Stomach (tissue), 4 donors: ENCODE measurements at regions not wholly inside any gene's neighbourhood (a gene's known extent, or its start where the extent isn't known, plus 50 kb on each side); places are given as distances from the start of the nearest gene placed in this dataset.

Experiments
- EP300 ChIP-seq: sonication (generic); formaldehyde crosslinking; IDR thresholded peaks from one replicate; pipeline ENCODE4 v1.6.1; 2017; ENCODE audit warnings: antibody characterized with exemption
- POLR2AphosphoS5 ChIP-seq, 3 donors: sonication (generic); formaldehyde crosslinking; IDR thresholded peaks; one replicate each; pipeline ENCODE4 v1.6.1; 2016; ENCODE audit warnings: antibody characterized with exemption in 3 of 3
- TF ChIP-seq, protein P1 (sequence below), 7 experiments: fragments of 450-650 bp in 4 of 7; fragments of 200-600 bp in 3 of 7; sonication (generic) in 3 of 7; IDR thresholded peaks; one replicate each; pipeline ENCODE4 v1.5.1; 2016 to 2019; ENCODE audit warnings: antibody characterized with exemption in 7 of 7, control low read depth in 2 of 7, mild to moderate bottlenecking in 1 of 7

DNA sequence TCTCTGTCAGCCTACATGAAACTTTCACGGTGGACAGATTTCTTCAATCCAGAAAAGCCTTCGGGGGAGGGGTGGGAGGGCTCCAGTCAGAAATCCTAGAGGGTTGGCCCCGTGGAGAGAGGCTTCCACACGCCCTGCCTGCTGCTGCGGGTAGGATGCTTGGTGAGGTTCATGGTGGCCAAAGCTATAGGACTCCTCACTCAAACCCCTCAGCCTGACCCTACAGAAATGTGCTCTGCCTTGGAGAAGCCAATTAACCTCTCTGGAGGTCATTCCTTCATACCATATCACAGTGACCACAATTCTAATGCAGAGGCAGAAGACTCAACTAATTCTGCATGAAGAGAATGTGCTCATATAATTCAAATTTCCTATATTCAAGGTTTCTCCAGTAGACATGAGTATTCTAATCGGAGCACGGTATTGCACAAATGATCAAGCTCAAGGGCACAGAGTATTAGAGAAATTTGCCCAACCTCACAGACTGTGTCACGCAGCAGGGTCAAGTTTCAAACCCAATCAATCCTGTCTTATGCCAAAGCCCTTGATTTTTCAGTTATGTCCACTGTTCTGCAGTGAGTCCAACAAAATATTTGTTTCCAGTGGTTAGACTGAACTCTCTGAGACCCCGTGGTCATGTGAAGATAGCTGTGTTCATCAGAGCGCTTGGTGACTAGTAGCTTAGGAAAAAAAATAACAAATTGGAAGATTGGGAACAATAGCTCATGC lies 104.8 kb downstream of the TOMM20 start:
- TF ChIP-seq EP300 = no peak
- TF ChIP-seq, protein P1, sequence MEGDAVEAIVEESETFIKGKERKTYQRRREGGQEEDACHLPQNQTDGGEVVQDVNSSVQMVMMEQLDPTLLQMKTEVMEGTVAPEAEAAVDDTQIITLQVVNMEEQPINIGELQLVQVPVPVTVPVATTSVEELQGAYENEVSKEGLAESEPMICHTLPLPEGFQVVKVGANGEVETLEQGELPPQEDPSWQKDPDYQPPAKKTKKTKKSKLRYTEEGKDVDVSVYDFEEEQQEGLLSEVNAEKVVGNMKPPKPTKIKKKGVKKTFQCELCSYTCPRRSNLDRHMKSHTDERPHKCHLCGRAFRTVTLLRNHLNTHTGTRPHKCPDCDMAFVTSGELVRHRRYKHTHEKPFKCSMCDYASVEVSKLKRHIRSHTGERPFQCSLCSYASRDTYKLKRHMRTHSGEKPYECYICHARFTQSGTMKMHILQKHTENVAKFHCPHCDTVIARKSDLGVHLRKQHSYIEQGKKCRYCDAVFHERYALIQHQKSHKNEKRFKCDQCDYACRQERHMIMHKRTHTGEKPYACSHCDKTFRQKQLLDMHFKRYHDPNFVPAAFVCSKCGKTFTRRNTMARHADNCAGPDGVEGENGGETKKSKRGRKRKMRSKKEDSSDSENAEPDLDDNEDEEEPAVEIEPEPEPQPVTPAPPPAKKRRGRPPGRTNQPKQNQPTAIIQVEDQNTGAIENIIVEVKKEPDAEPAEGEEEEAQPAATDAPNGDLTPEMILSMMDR (IDR thresholded peaks at IDR 0.05) = no peak
- no peak for TF ChIP-seq POLR2AphosphoS5 (IDR thresholded peaks at IDR 0.05)
